ENCODE measurements at regions not wholly inside any gene's neighbourhood (a gene's known extent, or its start where the extent isn't known, plus 50 kb on each side); places are given as distances from the start of the nearest gene placed in this dataset.

GRCh38 chr5:13498279-13498678 is 446.2 kb downstream of the DNAH5 start:
- TF ChIP-seq CTCF (IDR thresholded peaks at IDR 0.05; ENCODE audit: control insufficient read depth, insufficient read depth, low read depth, low read length, missing control alignments) = no peak
- no peak for DNase-seq (ENCODE audit: low read depth)
- no peak overlapping the region for H3K4me3 ChIP-seq (ENCODE audit: control insufficient read depth, low read depth, low read length)

DNA sequence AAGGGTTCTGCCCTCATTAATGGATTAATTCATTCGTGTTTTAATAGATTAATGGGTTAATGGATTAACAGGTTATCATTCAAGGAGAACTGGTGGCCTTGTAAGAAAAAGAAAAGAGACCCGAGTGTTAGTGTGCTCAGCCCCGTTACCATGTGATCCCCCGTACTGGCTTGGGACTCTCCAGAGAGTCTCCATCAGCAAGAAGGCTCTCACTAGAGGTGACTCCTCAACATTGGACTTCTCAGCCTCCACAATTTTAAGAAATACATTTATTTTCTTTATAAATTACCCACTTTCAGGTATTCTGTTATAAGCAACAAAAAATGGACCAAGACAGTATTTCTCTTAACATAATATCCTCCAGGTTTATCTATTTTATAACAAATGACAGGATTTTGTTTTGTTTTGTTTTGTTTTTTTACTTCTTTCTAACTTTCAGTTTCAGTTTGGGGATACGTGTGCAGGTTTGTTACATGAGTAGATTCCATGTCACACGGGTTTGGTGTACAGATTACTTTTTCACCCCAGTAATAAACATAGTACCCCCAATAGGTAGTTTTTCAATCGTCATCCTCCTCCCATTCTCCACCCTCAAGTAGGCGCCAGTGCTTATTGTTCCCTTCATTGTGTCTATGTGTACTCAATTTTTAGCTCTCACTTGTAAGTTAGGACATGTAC is 456.1 kb downstream of the DNAH5 start:
- TF ChIP-seq CTCF (IDR thresholded peaks at IDR 0.05; ENCODE audit: control insufficient read depth, insufficient read depth, low read depth, low read length, missing control alignments) = no peak
- H3K4me3 ChIP-seq (ENCODE audit: control insufficient read depth, low read depth, low read length) = no peak overlapping the region
- DNase-seq (ENCODE audit: low read depth) = no peak

- H3K4me3 ChIP-seq (ENCODE audit: control insufficient read depth, low read depth, low read length) = no peak overlapping the region
- TF ChIP-seq CTCF (IDR thresholded peaks at IDR 0.05; ENCODE audit: control insufficient read depth, insufficient read depth, low read depth, low read length, missing control alignments) = no peak
- DNase-seq (ENCODE audit: low read depth) = no peak
These were observed 463.7 kb downstream of the DNAH5 start for GRCh38 chr5:13480834-13481233.

DNA sequence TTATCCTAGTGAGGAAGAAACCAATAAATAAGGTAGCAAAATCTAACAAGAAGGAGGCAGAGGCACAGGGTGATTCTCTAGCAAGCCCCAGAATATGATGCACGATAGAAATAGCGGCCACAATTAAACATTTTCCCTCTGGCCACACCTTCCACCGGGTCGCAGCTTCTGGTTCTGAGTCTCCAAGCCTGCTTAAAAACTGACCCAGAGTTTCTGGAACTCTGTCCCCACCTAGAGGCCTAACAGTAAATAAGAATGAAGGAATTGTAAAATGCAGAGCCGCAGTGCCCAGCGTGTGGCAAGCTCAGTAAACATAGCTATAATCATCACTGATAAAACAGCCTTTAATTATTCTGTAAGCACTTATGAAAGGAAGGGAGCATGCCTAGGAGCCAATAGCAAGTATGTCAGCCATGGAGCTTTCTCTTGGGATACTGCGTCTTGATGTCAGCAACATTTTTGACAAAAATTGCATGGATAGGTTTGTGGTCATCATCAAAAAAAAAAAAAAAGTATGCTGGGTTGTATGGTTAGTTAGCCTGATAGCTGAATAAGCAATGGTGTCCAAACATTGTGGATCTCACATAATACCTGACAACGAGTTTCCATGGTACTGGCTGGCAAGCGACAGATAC is 465.5 kb downstream of the DNAH5 start:
- H3K4me3 ChIP-seq (ENCODE audit: control insufficient read depth, low read depth, low read length) = no peak overlapping the region
- TF ChIP-seq CTCF (IDR thresholded peaks at IDR 0.05; ENCODE audit: control insufficient read depth, insufficient read depth, low read depth, low read length, missing control alignments) = peak; percentile 57
- peak; percentile 20 for DNase-seq (ENCODE audit: low read depth)

- no peak overlapping the region for H3K4me3 ChIP-seq (ENCODE audit: control insufficient read depth, low read depth, low read length)
- DNase-seq (ENCODE audit: low read depth) = no peak
- TF ChIP-seq CTCF (IDR thresholded peaks at IDR 0.05; ENCODE audit: control insufficient read depth, insufficient read depth, low read depth, low read length, missing control alignments) = no peak
These were observed 467.3 kb downstream of the DNAH5 start for GRCh38 chr5:13477118-13477737.

GRCh38 chr5:13472842-13473241 is 471.6 kb downstream of the DNAH5 start:
- H3K4me3 ChIP-seq (ENCODE audit: control insufficient read depth, low read depth, low read length) = no peak overlapping the region
- TF ChIP-seq CTCF (IDR thresholded peaks at IDR 0.05; ENCODE audit: control insufficient read depth, insufficient read depth, low read depth, low read length, missing control alignments) = no peak
- DNase-seq (ENCODE audit: low read depth) = no peak

All from AG09309 (cell line).